HEK293 (cell line): ENCODE measurements at regions not wholly inside any gene's neighbourhood (a gene's known extent, or its start where the extent isn't known, plus 50 kb on each side); places are given as distances from the start of the nearest gene placed in this dataset.

Source experiments
- CTCF ChIA-PET: fragments of 350-600 bp; formaldehyde crosslinking; extraction: SDS; loops from one replicate; lab custom pipeline; 2021; ENCODE audit warnings: antibody characterized with exemption; lab: Yijun Ruan, JAX
- POLR2A ChIA-PET: fragments of 300-600 bp; formaldehyde crosslinking; extraction: SDS; loops from one replicate; lab custom pipeline; 2020; ENCODE audit warnings: antibody characterized with exemption, inconsistent platforms; lab: Yijun Ruan, JAX
- H3K27ac ChIP-seq: fragments of 200-500 bp; sonication (Bioruptor generic); 2 replicates; pipeline ENCODE4 v1.5.1; 2014; ENCODE audit warnings: low read depth, low read length, control low read depth, inconsistent platforms; ENCODE audit errors: extremely low read depth
- H3K36me3 ChIP-seq, 2 experiments: fragments of 200-500 bp in 1 of 2; sonication (Bioruptor generic) in 1 of 2; 1 replicate in 1 of 2; 2 replicates in 1 of 2; pipeline ENCODE4 v1.5.1; 2014 to 2017; ENCODE audit warnings: inconsistent platforms in 2 of 2, low read length in 2 of 2; ENCODE audit not compliant: control insufficient read depth in 2 of 2, insufficient read depth in 1 of 2
- H3K4me1 ChIP-seq: fragments of 200-500 bp; sonication (Bioruptor generic); 2 replicates; pipeline ENCODE4 v1.5.1; 2014; ENCODE audit warnings: mild to moderate bottlenecking, low read length, inconsistent platforms; ENCODE audit not compliant: control insufficient read depth, insufficient read depth
- H3K4me3 ChIP-seq: 2 replicates; pipeline ENCODE4 v1.5.1; 2011; ENCODE audit warnings: low read depth, mild to moderate bottlenecking, control low read depth, low read length, moderate library complexity
- H3K9me3 ChIP-seq: fragments of 200-500 bp; sonication (Bioruptor generic); 2 replicates; pipeline ENCODE4 v1.5.1; 2014; ENCODE audit warnings: low read depth, low read length, inconsistent platforms; ENCODE audit not compliant: control insufficient read depth, insufficient read depth
- AEBP2 ChIP-seq: fragments of 450-650 bp; formaldehyde crosslinking; IDR thresholded peaks from 2 replicates; pipeline ENCODE4 v1.5.1; 2016; ENCODE audit warnings: missing biosample characterization, missing genetic modification characterization, borderline replicate concordance
- ATF2 ChIP-seq: fragments of 450-650 bp; formaldehyde crosslinking; IDR thresholded peaks from 2 replicates; pipeline ENCODE4 v1.5.1; 2016; ENCODE audit warnings: missing biosample characterization, missing genetic modification characterization, low read depth
- GLI2 ChIP-seq: fragments of 450-650 bp; formaldehyde crosslinking; IDR thresholded peaks from 2 replicates; pipeline ENCODE4; 2017; ENCODE audit warnings: missing biosample characterization, missing genetic modification characterization, low read depth, borderline replicate concordance
- HOXA7 ChIP-seq: sonication (generic); formaldehyde crosslinking; IDR thresholded peaks from 2 replicates; pipeline ENCODE4 v1.8.1; 2022; ENCODE audit warnings: missing genetic modification reagents, borderline replicate concordance
- IKZF3 ChIP-seq: fragments of 450-650 bp; IDR thresholded peaks from 2 replicates; pipeline ENCODE4 v1.5.0; 2018; ENCODE audit warnings: missing biosample characterization, mild to moderate bottlenecking, missing genetic modification characterization, moderate library complexity
- INSM2 ChIP-seq: fragments of 450-650 bp; formaldehyde crosslinking; IDR thresholded peaks from 2 replicates; pipeline ENCODE4 v1.5.1; 2016; ENCODE audit warnings: missing biosample characterization, missing genetic modification characterization
- KLF17 ChIP-seq: fragments of 450-650 bp; formaldehyde crosslinking; IDR thresholded peaks from 2 replicates; pipeline ENCODE4 v1.5.1; 2016; ENCODE audit warnings: missing biosample characterization, missing genetic modification characterization
- KLF8 ChIP-seq: fragments of 450-650 bp; formaldehyde crosslinking; IDR thresholded peaks from 2 replicates; pipeline ENCODE4 v1.5.1; 2016; ENCODE audit warnings: missing biosample characterization, missing genetic modification characterization
- MZF1 ChIP-seq: fragments of 450-650 bp; formaldehyde crosslinking; IDR thresholded peaks from 2 replicates; pipeline ENCODE4 v1.5.1; 2017; ENCODE audit warnings: missing biosample characterization, missing genetic modification characterization, borderline replicate concordance
- RBAK ChIP-seq: fragments of 450-650 bp; formaldehyde crosslinking; IDR thresholded peaks from 2 replicates; pipeline ENCODE4 v1.5.1; 2016; ENCODE audit warnings: missing biosample characterization, missing genetic modification characterization
- ZBTB26 ChIP-seq: fragments of 450-650 bp; formaldehyde crosslinking; optimal IDR thresholded peaks from 2 replicates; pipeline ENCODE3; 2016; ENCODE audit warnings: missing biosample characterization, mild to moderate bottlenecking, missing genetic modification characterization
- ZBTB6 ChIP-seq: fragments of 450-650 bp; formaldehyde crosslinking; IDR thresholded peaks from 2 replicates; pipeline ENCODE4 v1.5.1; 2017; ENCODE audit warnings: missing biosample characterization, missing genetic modification characterization
- ZNF266 ChIP-seq: fragments of 450-650 bp; formaldehyde crosslinking; IDR thresholded peaks from 2 replicates; pipeline ENCODE4 v1.5.1; 2016; ENCODE audit warnings: missing biosample characterization, missing genetic modification characterization, low read depth
- ZNF341 ChIP-seq: fragments of 450-650 bp; formaldehyde crosslinking; IDR thresholded peaks from 2 replicates; pipeline ENCODE4; 2016; ENCODE audit warnings: low read depth, missing biosample characterization, missing genetic modification characterization
- ZNF423 ChIP-seq: fragments of 450-650 bp; formaldehyde crosslinking; IDR thresholded peaks from 2 replicates; pipeline ENCODE4 v1.5.1; 2016; ENCODE audit warnings: missing biosample characterization, missing genetic modification characterization
- ZNF510 ChIP-seq: fragments of 450-650 bp; formaldehyde crosslinking; IDR thresholded peaks from 2 replicates; pipeline ENCODE4 v1.5.1; 2018; ENCODE audit warnings: mild to moderate bottlenecking, missing genetic modification characterization, missing biosample characterization; ENCODE audit not compliant: insufficient replicate concordance
- ZNF530 ChIP-seq: fragments of 450-650 bp; formaldehyde crosslinking; IDR thresholded peaks from 2 replicates; pipeline ENCODE4 v1.5.1; 2016; ENCODE audit warnings: low read depth, missing biosample characterization, missing genetic modification characterization
- ZNF561 ChIP-seq: fragments of 450-650 bp; IDR thresholded peaks from 2 replicates; pipeline ENCODE4 v1.5.1; 2018; ENCODE audit warnings: missing biosample characterization, missing genetic modification characterization, borderline replicate concordance
- ZNF624 ChIP-seq: fragments of 450-650 bp; formaldehyde crosslinking; IDR thresholded peaks from 2 replicates; pipeline ENCODE4 v1.5.1; 2017; ENCODE audit warnings: missing biosample characterization, missing genetic modification characterization
- ZNF707 ChIP-seq: fragments of 450-650 bp; formaldehyde crosslinking; IDR thresholded peaks from 2 replicates; pipeline ENCODE4 v1.5.1; 2016; ENCODE audit warnings: missing biosample characterization, missing genetic modification characterization

- Histone ChIP-seq H3K4me3 (no peak overlapping the region), H3K27ac (no peak overlapping the region), H3K36me3 (no peaks in the 10 kb centered on the region), H3K9me3 (no peaks in the 10 kb centered on the region), H3K4me1 (no peaks in the 10 kb centered on the region)
- CTCF ChIA-PET: no interaction called here
- POLR2A ChIA-PET: no interaction called here
- TF ChIP-seq ZNF530 (tag by site-specific recombination) (no peak), ATF2 (tag by site-specific recombination) (no peak), HOXA7 (CRISPR knock-in tag) (no peak), ZNF510 (tag by site-specific recombination) (no peak), KLF8 (no peak), ZNF341 (no peak), ZNF423 (tag by site-specific recombination) (no peak), RBAK (tag by site-specific recombination) (no peak), ZBTB6 (no peak), ZNF266 (tag by site-specific recombination) (no peak), INSM2 (tag by site-specific recombination) (no peak), ZNF624 (no peak), IKZF3 (tag by site-specific recombination) (no peak), GLI2 (tag by site-specific recombination) (no peak), ZNF561 (no peak), AEBP2 (tag by site-specific recombination) (no peak), MZF1 (no peak), ZBTB26 (no peak), ZNF707 (no peak), KLF17 (tag by site-specific recombination) (no peak)
These were observed 481.1 kb upstream of the HS6ST1 start for GRCh38 chr2:128799730-128800129.
